ENCODE measurements at regions not wholly inside any gene's neighbourhood (a gene's known extent, or its start where the extent isn't known, plus 50 kb on each side); places are given as distances from the start of the nearest gene placed in this dataset.

- in situ Hi-C loops (cut with HindIII; ENCODE audit: low sequenced_read_pairs): no loop called here
Measured at GRCh38 chr20:56788671-56789610, 159.8 kb downstream of the TFAP2C start.

GRCh38 chr20:56793916-56794315, 164.8 kb downstream of the TFAP2C start:
- in situ Hi-C loops (cut with HindIII; ENCODE audit: low sequenced_read_pairs): no loop called here

More at GRCh38 chr20:56788671-56789610, 159.8 kb downstream of the TFAP2C start:
- no peak for DNase-seq (ENCODE audit: low spot score)

GRCh38 chr20:56795492-56795891, 166.4 kb downstream of the TFAP2C start:
- in situ Hi-C loops (cut with HindIII; ENCODE audit: low sequenced_read_pairs): no loop called here
- DNase-seq (ENCODE audit: low spot score): no peak

More at GRCh38 chr20:56793916-56794315, 164.8 kb downstream of the TFAP2C start:
- DNase-seq (ENCODE audit: low spot score): no peak

GRCh38 chr20:56796345-56796744, 167.2 kb downstream of the TFAP2C start:
- no peak for DNase-seq (ENCODE audit: low spot score)
- in situ Hi-C loops (cut with HindIII; ENCODE audit: low sequenced_read_pairs): no loop called here

- in situ Hi-C loops (cut with HindIII; ENCODE audit: low sequenced_read_pairs): no loop called here
- DNase-seq (ENCODE audit: low spot score): no peak
Measured at GRCh38 chr20:56797023-56797422, 167.9 kb downstream of the TFAP2C start.

GRCh38 chr20:56798634-56799033, 169.5 kb downstream of the TFAP2C start:
- no peak for DNase-seq (ENCODE audit: low spot score)
- in situ Hi-C loops (cut with HindIII; ENCODE audit: low sequenced_read_pairs): no loop called here

- DNase-seq (ENCODE audit: low spot score): no peak
- in situ Hi-C loops (cut with HindIII; ENCODE audit: low sequenced_read_pairs): no loop called here
Measured at GRCh38 chr20:56799187-56799586, 170.1 kb downstream of the TFAP2C start.

- in situ Hi-C loops (cut with HindIII; ENCODE audit: low sequenced_read_pairs): no loop called here
- no peak for DNase-seq (ENCODE audit: low spot score)
Measured at GRCh38 chr20:56800088-56800487, 171.0 kb downstream of the TFAP2C start.

- no peak for DNase-seq (ENCODE audit: low spot score)
- in situ Hi-C loops (cut with HindIII; ENCODE audit: low sequenced_read_pairs): no loop called here
Measured at GRCh38 chr20:56801971-56802755, 173.1 kb downstream of the TFAP2C start.

- DNase-seq (ENCODE audit: low spot score): no peak
- in situ Hi-C loops (cut with HindIII; ENCODE audit: low sequenced_read_pairs): no loop called here
Measured at GRCh38 chr20:56802805-56803204, 173.7 kb downstream of the TFAP2C start.

- no peak for DNase-seq (ENCODE audit: low spot score)
- in situ Hi-C loops (cut with HindIII; ENCODE audit: low sequenced_read_pairs): no loop called here
Measured at GRCh38 chr20:56805313-56805712, 176.2 kb downstream of the TFAP2C start.

GRCh38 chr20:56805966-56806365, 176.9 kb downstream of the TFAP2C start:
- DNase-seq (ENCODE audit: low spot score): no peak
- in situ Hi-C loops (cut with HindIII; ENCODE audit: low sequenced_read_pairs): no loop called here

GRCh38 chr20:56806952-56807517, 177.9 kb downstream of the TFAP2C start:
- peak; percentile 23 for DNase-seq (ENCODE audit: low spot score)
- in situ Hi-C loops (cut with HindIII; ENCODE audit: low sequenced_read_pairs): no loop called here

- no peak for DNase-seq (ENCODE audit: low spot score)
- in situ Hi-C loops (cut with HindIII; ENCODE audit: low sequenced_read_pairs): no loop called here
Measured at GRCh38 chr20:56808117-56808725, 179.1 kb downstream of the TFAP2C start.

- in situ Hi-C loops (cut with HindIII; ENCODE audit: low sequenced_read_pairs): no loop called here
- no peak for DNase-seq (ENCODE audit: low spot score)
Measured at GRCh38 chr20:56808732-56809131, 179.6 kb downstream of the TFAP2C start.

- in situ Hi-C loops (cut with HindIII; ENCODE audit: low sequenced_read_pairs): no loop called here
- no peak for DNase-seq (ENCODE audit: low spot score)
Measured at GRCh38 chr20:56809668-56810067, 180.6 kb downstream of the TFAP2C start.

GRCh38 chr20:56810141-56810540, 181.0 kb downstream of the TFAP2C start:
- in situ Hi-C loops (cut with HindIII; ENCODE audit: low sequenced_read_pairs): no loop called here

GRCh38 chr20:56815796-56816195, 186.7 kb downstream of the TFAP2C start:
- in situ Hi-C loops (cut with HindIII; ENCODE audit: low sequenced_read_pairs): no loop called here
- DNase-seq (ENCODE audit: low spot score): no peak

More at GRCh38 chr20:56810141-56810540, 181.0 kb downstream of the TFAP2C start:
- DNase-seq (ENCODE audit: low spot score): no peak

GRCh38 chr20:56816349-56816748, 187.2 kb downstream of the TFAP2C start:
- no peak for DNase-seq (ENCODE audit: low spot score)
- in situ Hi-C loops (cut with HindIII; ENCODE audit: low sequenced_read_pairs): no loop called here

Measured in G401 (cell line).